Mammary epithelial cell (primary cell): ENCODE measurements at regions not wholly inside any gene's neighbourhood (a gene's known extent, or its start where the extent isn't known, plus 50 kb on each side); places are given as distances from the start of the nearest gene placed in this dataset.

ENCODE experiments used
- EZH2 ChIP-seq: IDR thresholded peaks from 2 replicates; pipeline ENCODE4 v1.6.1; 2012; ENCODE audit warnings: low read length, inconsistent platforms, borderline replicate concordance
- TF ChIP-seq, protein P1 (sequence below), 2 donors: IDR thresholded peaks in 1 of 2; conservative IDR thresholded peaks in 1 of 2; 2 replicates each; pipeline ENCODE4 v1.5.1; 2011 to 2012; ENCODE audit warnings: inconsistent platforms in 2 of 2, low read length in 2 of 2, mild to moderate bottlenecking in 2 of 2, control low read depth in 1 of 2, low read depth in 1 of 2; ENCODE audit not compliant: insufficient read depth in 1 of 2; ENCODE audit errors: extremely low read depth in 1 of 2

DNA sequence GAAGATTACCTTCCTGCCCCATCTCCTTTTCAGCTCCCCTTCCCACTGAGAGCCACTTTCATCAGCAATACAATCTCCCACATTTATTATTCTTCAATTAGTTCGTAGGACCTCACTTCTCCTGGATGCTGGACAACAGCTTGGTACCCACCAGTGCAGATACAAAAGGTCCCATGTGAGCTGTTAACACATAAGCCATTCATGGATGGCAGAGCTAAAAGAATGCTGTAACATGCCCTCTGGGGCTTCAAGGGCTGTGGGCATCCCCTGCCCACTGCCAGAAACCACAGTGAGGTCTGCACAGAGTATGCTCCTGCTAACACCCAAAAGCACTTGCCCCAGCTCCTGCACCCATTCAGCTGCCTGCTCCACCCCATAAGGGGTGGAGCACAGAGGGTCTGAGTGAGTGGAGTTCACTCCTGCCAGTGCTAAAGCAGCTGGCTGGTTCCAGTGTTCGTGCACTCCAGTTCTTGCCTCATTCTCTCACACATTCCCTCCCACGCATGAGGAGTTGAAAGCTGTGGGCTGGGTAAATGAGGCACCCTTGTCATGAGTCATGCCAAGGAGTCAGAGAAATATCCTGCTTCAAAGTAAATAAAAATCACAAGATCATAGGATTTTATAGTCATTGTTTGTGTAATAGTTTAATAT lies 305.9 kb upstream of the TMEFF2 start:
- TF ChIP-seq, protein P1, sequence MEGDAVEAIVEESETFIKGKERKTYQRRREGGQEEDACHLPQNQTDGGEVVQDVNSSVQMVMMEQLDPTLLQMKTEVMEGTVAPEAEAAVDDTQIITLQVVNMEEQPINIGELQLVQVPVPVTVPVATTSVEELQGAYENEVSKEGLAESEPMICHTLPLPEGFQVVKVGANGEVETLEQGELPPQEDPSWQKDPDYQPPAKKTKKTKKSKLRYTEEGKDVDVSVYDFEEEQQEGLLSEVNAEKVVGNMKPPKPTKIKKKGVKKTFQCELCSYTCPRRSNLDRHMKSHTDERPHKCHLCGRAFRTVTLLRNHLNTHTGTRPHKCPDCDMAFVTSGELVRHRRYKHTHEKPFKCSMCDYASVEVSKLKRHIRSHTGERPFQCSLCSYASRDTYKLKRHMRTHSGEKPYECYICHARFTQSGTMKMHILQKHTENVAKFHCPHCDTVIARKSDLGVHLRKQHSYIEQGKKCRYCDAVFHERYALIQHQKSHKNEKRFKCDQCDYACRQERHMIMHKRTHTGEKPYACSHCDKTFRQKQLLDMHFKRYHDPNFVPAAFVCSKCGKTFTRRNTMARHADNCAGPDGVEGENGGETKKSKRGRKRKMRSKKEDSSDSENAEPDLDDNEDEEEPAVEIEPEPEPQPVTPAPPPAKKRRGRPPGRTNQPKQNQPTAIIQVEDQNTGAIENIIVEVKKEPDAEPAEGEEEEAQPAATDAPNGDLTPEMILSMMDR (conservative IDR thresholded peaks at IDR 0.05 in 1 of 2, IDR thresholded peaks at IDR 0.05 in 1 of 2; ENCODE audit: extremely low read depth in 1 of 2, insufficient read depth in 1 of 2, low read depth in 1 of 2, low read length in 2 of 2) = no peak
- TF ChIP-seq EZH2 = no peak
